ENCODE measurements at regions not wholly inside any gene's neighbourhood (a gene's known extent, or its start where the extent isn't known, plus 50 kb on each side); places are given as distances from the start of the nearest gene placed in this dataset.

GRCh38 chr6:166815629-166816028, 140.7 kb downstream of the RNASET2 start:
- H3K27me3 ChIP-seq (replicated peaks; ENCODE audit: insufficient read depth) = no peaks in the 10 kb centered on the region
- no peak for TF ChIP-seq CTCF (IDR thresholded peaks at IDR 0.05)
- H3K4me3 ChIP-seq = no peak overlapping the region
- DNase-seq (ENCODE audit: low spot score) = no peak
- H3K9me3 ChIP-seq = no peaks in the 10 kb centered on the region
- no peaks in the 10 kb centered on the region for H3K36me3 ChIP-seq
- H3K4me1 ChIP-seq (ENCODE audit: control insufficient read depth in 1 of 2, low read depth in 2 of 2) = no peaks in the 10 kb centered on the region
- ATAC-seq (ENCODE audit: insufficient number of reproducible peaks, low FRiP score, low read depth) = no peak
- no peak overlapping the region for H3K27ac ChIP-seq

- no peak for DNase-seq (ENCODE audit: low spot score)
- no peak for TF ChIP-seq CTCF (IDR thresholded peaks at IDR 0.05)
Measured at GRCh38 chr6:166814390-166814789, 142.0 kb downstream of the RNASET2 start.

GRCh38 chr6:166813461-166813860, 142.9 kb downstream of the RNASET2 start:
- ATAC-seq (ENCODE audit: insufficient number of reproducible peaks, low FRiP score, low read depth) = no peak
- Histone ChIP-seq H3K27ac (no peak overlapping the region), H3K4me3 (no peak overlapping the region), H3K9me3 (no peaks in the 10 kb centered on the region), H3K4me1 (ENCODE audit: control insufficient read depth in 1 of 2, low read depth in 2 of 2) (no peaks in the 10 kb centered on the region), H3K36me3 (no peaks in the 10 kb centered on the region), H3K27me3 (replicated peaks; ENCODE audit: insufficient read depth) (no peaks in the 10 kb centered on the region)
- TF ChIP-seq CTCF (IDR thresholded peaks at IDR 0.05) = no peak
- DNase-seq (ENCODE audit: low spot score) = no peak

More at GRCh38 chr6:166814390-166814789, 142.0 kb downstream of the RNASET2 start:
- ATAC-seq (ENCODE audit: insufficient number of reproducible peaks, low FRiP score, low read depth) = no peak
- Histone ChIP-seq H3K27me3 (replicated peaks; ENCODE audit: insufficient read depth) (no peaks in the 10 kb centered on the region), H3K9me3 (no peaks in the 10 kb centered on the region), H3K4me3 (no peak overlapping the region), H3K36me3 (no peaks in the 10 kb centered on the region), H3K27ac (no peak overlapping the region), H3K4me1 (ENCODE audit: control insufficient read depth in 1 of 2, low read depth in 2 of 2) (no peaks in the 10 kb centered on the region)

GRCh38 chr6:166810864-166811263, 145.5 kb downstream of the RNASET2 start:
- no peak overlapping the region for H3K4me3 ChIP-seq
- H3K4me1 ChIP-seq (ENCODE audit: control insufficient read depth in 1 of 2, low read depth in 2 of 2) = no peaks in the 10 kb centered on the region
- H3K36me3 ChIP-seq = no peaks in the 10 kb centered on the region
- TF ChIP-seq CTCF (IDR thresholded peaks at IDR 0.05) = no peak
- peaks cover 12% of the 10 kb centered on the region for H3K9me3 ChIP-seq
- DNase-seq (ENCODE audit: low spot score) (no peak), ATAC-seq (ENCODE audit: insufficient number of reproducible peaks, low FRiP score, low read depth) (no peak)
- H3K27ac ChIP-seq = no peak overlapping the region
- H3K27me3 ChIP-seq (replicated peaks; ENCODE audit: insufficient read depth) = no peaks in the 10 kb centered on the region

- no peak overlapping the region for H3K4me3 ChIP-seq
- DNase-seq (ENCODE audit: low spot score) (no peak), ATAC-seq (ENCODE audit: insufficient number of reproducible peaks, low FRiP score, low read depth) (no peak)
- no peaks in the 10 kb centered on the region for H3K36me3 ChIP-seq
- TF ChIP-seq CTCF (IDR thresholded peaks at IDR 0.05) = no peak
- H3K9me3 ChIP-seq = peaks cover 13% of the 10 kb centered on the region
- H3K27ac ChIP-seq = no peak overlapping the region
- no peaks in the 10 kb centered on the region for H3K27me3 ChIP-seq (replicated peaks; ENCODE audit: insufficient read depth)
- no peaks in the 10 kb centered on the region for H3K4me1 ChIP-seq (ENCODE audit: control insufficient read depth in 1 of 2, low read depth in 2 of 2)
Measured at GRCh38 chr6:166809721-166810120, 146.6 kb downstream of the RNASET2 start.
